Neutrophil (primary cell): ENCODE measurements at regions not wholly inside any gene's neighbourhood (a gene's known extent, or its start where the extent isn't known, plus 50 kb on each side); places are given as distances from the start of the nearest gene placed in this dataset.

Experiments
- H3K27ac ChIP-seq: fragments of 200-600 bp; sonication (generic); 2 replicates; pipeline ENCODE4 v1.5.1; 2016; ENCODE audit warnings: mild to moderate bottlenecking, moderate library complexity
- H3K27me3 ChIP-seq: fragments of 200-600 bp; sonication (generic); 2 replicates; pipeline ENCODE4 v1.6.0; 2016; ENCODE audit warnings: mild to moderate bottlenecking
- H3K36me3 ChIP-seq: fragments of 200-600 bp; sonication (generic); 2 replicates; pipeline ENCODE4 v1.5.1; 2017
- H3K4me1 ChIP-seq, 2 experiments: fragments of 200-600 bp in 1 of 2; sonication (generic) in 1 of 2; 1 replicate in 1 of 2; 2 replicates in 1 of 2; pipeline versions ENCODE4 v1.5.1 to v1.6.1; 2013 to 2016; ENCODE audit warnings: low read depth in 1 of 2, low read length in 1 of 2, mild to moderate bottlenecking in 1 of 2, moderate library complexity in 1 of 2; ENCODE audit not compliant: control insufficient read depth in 1 of 2, insufficient read depth in 1 of 2
- H3K4me3 ChIP-seq, 2 experiments: fragments of 200-600 bp in 1 of 2; sonication (generic) in 1 of 2; 1 replicate in 1 of 2; 2 replicates in 1 of 2; pipeline ENCODE4 v1.5.1; 2013 to 2016; ENCODE audit warnings: low read depth in 1 of 2, low read length in 1 of 2, mild to moderate bottlenecking in 1 of 2, moderate library complexity in 1 of 2
- H3K9me3 ChIP-seq: fragments of 200-600 bp; sonication (generic); 2 replicates; pipeline ENCODE4 v1.5.1; 2016
- TF ChIP-seq, protein P1 (sequence below): fragments of 200-600 bp; sonication (generic); IDR thresholded peaks from 2 replicates; pipeline ENCODE4 v1.5.1; 2016; ENCODE audit warnings: antibody characterized with exemption

DNA sequence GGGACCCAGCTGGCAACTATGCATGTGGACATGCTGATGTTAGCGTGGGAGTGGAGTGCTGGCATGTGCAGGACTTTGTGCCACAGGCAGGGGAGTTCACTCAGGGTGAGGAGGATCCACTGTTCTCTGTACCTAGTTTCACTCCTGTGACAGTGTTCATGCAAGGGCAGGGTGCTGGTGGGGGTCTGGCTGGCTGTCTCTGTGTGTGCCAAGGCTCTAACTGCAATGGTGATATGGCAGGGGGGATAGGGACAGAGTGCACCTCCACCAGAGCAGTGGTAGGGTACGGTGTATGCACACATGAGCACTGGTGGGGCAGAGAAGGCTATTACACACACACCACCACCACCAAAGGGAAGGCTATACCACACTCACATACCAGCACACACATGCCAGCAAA, 210.2 kb upstream of the DEFB112 start:
- Histone ChIP-seq H3K36me3 (no peaks in the 10 kb centered on the region), H3K4me1 (no peaks in the 10 kb centered on the region), H3K27ac (no peak overlapping the region), H3K4me3 (no peak overlapping the region), H3K9me3 (no peaks in the 10 kb centered on the region), H3K27me3 (no peaks in the 10 kb centered on the region)
- TF ChIP-seq, protein P1, sequence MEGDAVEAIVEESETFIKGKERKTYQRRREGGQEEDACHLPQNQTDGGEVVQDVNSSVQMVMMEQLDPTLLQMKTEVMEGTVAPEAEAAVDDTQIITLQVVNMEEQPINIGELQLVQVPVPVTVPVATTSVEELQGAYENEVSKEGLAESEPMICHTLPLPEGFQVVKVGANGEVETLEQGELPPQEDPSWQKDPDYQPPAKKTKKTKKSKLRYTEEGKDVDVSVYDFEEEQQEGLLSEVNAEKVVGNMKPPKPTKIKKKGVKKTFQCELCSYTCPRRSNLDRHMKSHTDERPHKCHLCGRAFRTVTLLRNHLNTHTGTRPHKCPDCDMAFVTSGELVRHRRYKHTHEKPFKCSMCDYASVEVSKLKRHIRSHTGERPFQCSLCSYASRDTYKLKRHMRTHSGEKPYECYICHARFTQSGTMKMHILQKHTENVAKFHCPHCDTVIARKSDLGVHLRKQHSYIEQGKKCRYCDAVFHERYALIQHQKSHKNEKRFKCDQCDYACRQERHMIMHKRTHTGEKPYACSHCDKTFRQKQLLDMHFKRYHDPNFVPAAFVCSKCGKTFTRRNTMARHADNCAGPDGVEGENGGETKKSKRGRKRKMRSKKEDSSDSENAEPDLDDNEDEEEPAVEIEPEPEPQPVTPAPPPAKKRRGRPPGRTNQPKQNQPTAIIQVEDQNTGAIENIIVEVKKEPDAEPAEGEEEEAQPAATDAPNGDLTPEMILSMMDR = no peak

DNA sequence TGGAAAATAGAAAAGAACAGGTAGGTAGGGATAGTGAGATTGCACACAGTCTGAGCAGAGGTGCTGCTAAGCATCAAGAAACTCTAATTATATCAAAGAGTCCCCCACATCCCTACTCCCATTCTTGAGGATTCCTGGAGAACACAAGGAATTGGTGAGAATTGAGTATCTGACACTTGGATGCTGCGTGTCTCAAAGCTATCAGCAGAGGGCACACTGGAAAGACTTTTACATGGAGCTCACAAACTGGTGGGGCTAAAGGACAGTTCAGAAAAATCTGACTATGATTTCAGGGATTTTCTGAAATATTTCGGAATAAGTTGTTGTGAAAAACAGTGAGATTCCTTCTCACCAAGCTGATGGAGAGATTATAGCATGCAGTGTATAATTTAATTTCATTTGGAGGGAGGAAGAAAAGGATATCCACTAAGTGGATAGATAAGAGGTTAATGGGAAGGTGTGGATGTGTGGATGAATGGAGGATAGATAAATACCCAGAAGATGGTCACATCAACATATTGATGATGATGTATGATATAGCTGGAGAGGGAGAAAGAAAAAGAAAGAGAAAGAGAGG, 215.4 kb upstream of the DEFB112 start:
- no peak overlapping the region for H3K27ac ChIP-seq
- H3K9me3 ChIP-seq = no peaks in the 10 kb centered on the region
- TF ChIP-seq, protein P1 = no peak
- H3K4me3 ChIP-seq = no peak overlapping the region
- H3K4me1 ChIP-seq = no peaks in the 10 kb centered on the region
- no peaks in the 10 kb centered on the region for H3K27me3 ChIP-seq
- no peaks in the 10 kb centered on the region for H3K36me3 ChIP-seq

DNA sequence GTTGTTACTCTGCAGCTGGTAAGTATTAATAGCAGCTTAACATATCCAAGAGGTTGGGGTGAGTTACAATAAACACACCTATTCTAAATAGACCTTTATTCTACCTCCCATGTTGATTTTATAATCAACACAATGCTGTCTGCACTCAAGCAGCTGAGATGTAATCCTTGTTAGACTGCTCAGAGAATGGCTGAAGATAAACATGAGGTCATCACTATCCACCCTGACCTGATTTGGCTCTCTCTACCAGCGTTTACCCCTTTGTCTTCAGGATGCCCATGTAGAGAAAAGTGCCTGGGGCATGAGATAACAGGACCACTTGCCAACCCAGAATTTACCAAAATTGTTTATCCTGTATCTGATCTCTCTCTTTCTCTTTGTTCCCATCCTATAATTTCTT, 220.7 kb upstream of the DEFB112 start:
- Histone ChIP-seq H3K9me3 (no peaks in the 10 kb centered on the region), H3K4me3 (no peak overlapping the region), H3K27me3 (no peaks in the 10 kb centered on the region), H3K4me1 (no peaks in the 10 kb centered on the region), H3K27ac (no peak overlapping the region), H3K36me3 (no peaks in the 10 kb centered on the region)
- TF ChIP-seq, protein P1 = no peak

DNA sequence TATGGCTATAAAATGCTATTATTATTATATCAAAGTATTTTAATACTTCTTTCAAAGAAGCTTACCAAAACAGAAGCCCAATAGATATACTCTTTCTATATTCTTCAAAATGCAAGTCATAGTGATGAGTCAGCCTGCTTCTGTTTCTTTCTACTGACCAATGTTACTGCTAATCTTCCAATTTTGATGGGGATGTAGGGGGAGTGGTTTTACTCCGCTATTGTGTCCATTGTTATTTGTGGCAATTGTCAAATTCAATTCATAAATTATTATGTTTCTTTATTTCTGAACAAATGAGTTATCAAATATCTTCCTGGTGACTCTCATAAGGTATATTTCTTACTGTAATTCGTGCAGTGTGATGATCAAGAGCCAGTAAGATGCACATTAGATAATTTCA, 221.5 kb upstream of the DEFB112 start:
- Histone ChIP-seq H3K4me3 (no peak overlapping the region), H3K9me3 (no peaks in the 10 kb centered on the region), H3K27me3 (no peaks in the 10 kb centered on the region), H3K27ac (no peak overlapping the region), H3K4me1 (no peaks in the 10 kb centered on the region), H3K36me3 (no peaks in the 10 kb centered on the region)
- TF ChIP-seq, protein P1 = no peak

DNA sequence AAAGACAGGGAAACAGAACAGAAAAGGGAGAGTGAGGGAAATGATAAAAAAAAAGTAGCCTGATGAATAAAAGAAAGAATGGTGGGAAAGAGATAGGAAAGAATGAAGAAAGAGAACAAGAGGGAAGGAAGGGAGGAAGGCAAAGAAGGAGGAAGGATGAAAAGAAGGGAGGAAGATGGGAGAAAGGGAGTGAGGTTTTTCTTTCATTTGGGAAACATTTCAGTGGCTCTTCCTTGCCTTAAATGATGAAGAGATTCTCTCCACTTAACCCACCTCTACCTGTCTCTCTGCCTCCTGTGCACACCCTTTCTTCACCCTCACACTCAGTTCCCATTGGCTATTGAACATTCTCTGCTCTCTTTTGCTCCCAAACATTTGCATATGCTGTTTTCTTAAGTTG, 222.1 kb upstream of the DEFB112 start:
- H3K4me3 ChIP-seq = no peak overlapping the region
- H3K27me3 ChIP-seq = no peaks in the 10 kb centered on the region
- H3K36me3 ChIP-seq = no peaks in the 10 kb centered on the region
- H3K9me3 ChIP-seq = no peaks in the 10 kb centered on the region
- H3K4me1 ChIP-seq = no peaks in the 10 kb centered on the region
- no peak overlapping the region for H3K27ac ChIP-seq
- TF ChIP-seq, protein P1 = no peak

DNA sequence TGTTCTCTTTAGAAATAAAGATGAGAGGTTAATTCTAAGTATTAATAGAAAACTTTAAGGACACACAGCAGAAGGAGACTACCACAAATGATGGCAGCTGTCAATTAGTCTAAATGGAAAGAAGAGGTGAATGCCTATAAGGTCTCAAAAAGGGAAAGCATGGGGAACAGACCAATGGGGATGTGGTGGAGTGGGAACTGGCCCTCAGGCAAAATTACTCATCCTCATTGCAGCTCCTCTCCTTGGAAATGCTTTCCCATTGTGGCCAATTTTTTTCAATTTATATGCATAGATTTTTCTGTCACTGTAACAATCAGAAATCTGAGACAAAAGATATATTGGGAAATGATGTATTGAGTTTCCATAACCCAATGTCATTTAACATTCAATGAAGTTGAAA, 222.9 kb upstream of the DEFB112 start:
- TF ChIP-seq, protein P1 = no peak
- H3K4me3 ChIP-seq = no peak overlapping the region
- H3K4me1 ChIP-seq = no peaks in the 10 kb centered on the region
- no peaks in the 10 kb centered on the region for H3K9me3 ChIP-seq
- H3K27me3 ChIP-seq = no peaks in the 10 kb centered on the region
- H3K36me3 ChIP-seq = no peaks in the 10 kb centered on the region
- no peak overlapping the region for H3K27ac ChIP-seq
